Ascending aorta (tissue), 2 donors: ENCODE measurements at regions not wholly inside any gene's neighbourhood (a gene's known extent, or its start where the extent isn't known, plus 50 kb on each side); places are given as distances from the start of the nearest gene placed in this dataset.

Experiments
- DNase-seq, 2 donors: peaks; one replicate each; pipeline ENCODE4 v3.0.0-alpha.2; 2019; ENCODE audit warnings: low spot score in 2 of 2
- H3K27ac ChIP-seq, 2 donors: fragments of 200-600 bp; sonication (generic); one replicate each; pipeline ENCODE4 v1.5.1; 2016 to 2017; ENCODE audit warnings: mild to moderate bottlenecking in 1 of 2
- H3K27me3 ChIP-seq: fragments of 200-600 bp; sonication (generic); one replicate; pipeline ENCODE4 v1.5.1; 2017
- H3K36me3 ChIP-seq, 2 donors: fragments of 200-600 bp; sonication (generic); one replicate each; pipeline ENCODE4 v1.5.1; 2016
- H3K4me1 ChIP-seq, 2 donors: fragments of 200-600 bp; sonication (generic); one replicate each; pipeline ENCODE4 v1.5.1; 2016 to 2017; ENCODE audit warnings: mild to moderate bottlenecking in 1 of 2
- H3K4me3 ChIP-seq, 2 donors: fragments of 200-600 bp; sonication (generic); one replicate each; pipeline ENCODE4 v1.5.1; 2016 to 2017; ENCODE audit warnings: mild to moderate bottlenecking in 1 of 2
- H3K9me3 ChIP-seq, 2 donors: fragments of 200-600 bp; sonication (generic); one replicate each; pipeline ENCODE4 v1.5.1; 2016
- intact Hi-C: fragments of 100-400 bp; cut with DNase I; formaldehyde crosslinking; loops from one replicate; pipeline ENCODE4 v1.15.1; 2023
- TF ChIP-seq, protein P1 (sequence below), 3 experiments: fragments of 200-600 bp in 2 of 3; fragments of 450-650 bp in 1 of 3; sonication (generic) in 2 of 3; IDR thresholded peaks; one replicate each; pipeline ENCODE4 v1.5.1; 2016 to 2019; ENCODE audit warnings: antibody characterized with exemption in 3 of 3, mild to moderate bottlenecking in 1 of 3, moderate library complexity in 1 of 3

- Histone ChIP-seq H3K9me3 (no peaks in the 10 kb centered on the region), H3K27ac (no peak overlapping the region), H3K27me3 (no peaks in the 10 kb centered on the region), H3K4me3 (no peak overlapping the region), H3K36me3 (no peaks in the 10 kb centered on the region), H3K4me1 (no peaks in the 10 kb centered on the region)
- peak in 1 of 2 donors; percentile 75 for DNase-seq
- intact Hi-C loops: loop anchor here (2.0 kb wide), 1 partner anchor 443 kb away; no protein-coding TSS in a partner anchor
- TF ChIP-seq, protein P1, sequence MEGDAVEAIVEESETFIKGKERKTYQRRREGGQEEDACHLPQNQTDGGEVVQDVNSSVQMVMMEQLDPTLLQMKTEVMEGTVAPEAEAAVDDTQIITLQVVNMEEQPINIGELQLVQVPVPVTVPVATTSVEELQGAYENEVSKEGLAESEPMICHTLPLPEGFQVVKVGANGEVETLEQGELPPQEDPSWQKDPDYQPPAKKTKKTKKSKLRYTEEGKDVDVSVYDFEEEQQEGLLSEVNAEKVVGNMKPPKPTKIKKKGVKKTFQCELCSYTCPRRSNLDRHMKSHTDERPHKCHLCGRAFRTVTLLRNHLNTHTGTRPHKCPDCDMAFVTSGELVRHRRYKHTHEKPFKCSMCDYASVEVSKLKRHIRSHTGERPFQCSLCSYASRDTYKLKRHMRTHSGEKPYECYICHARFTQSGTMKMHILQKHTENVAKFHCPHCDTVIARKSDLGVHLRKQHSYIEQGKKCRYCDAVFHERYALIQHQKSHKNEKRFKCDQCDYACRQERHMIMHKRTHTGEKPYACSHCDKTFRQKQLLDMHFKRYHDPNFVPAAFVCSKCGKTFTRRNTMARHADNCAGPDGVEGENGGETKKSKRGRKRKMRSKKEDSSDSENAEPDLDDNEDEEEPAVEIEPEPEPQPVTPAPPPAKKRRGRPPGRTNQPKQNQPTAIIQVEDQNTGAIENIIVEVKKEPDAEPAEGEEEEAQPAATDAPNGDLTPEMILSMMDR (IDR thresholded peaks at IDR 0.05): peak; percentile 82 to 93 (median 92)
These were observed 163.4 kb upstream of the CIBAR2 start for GRCh38 chr16:85275533-85276249.

DNA sequence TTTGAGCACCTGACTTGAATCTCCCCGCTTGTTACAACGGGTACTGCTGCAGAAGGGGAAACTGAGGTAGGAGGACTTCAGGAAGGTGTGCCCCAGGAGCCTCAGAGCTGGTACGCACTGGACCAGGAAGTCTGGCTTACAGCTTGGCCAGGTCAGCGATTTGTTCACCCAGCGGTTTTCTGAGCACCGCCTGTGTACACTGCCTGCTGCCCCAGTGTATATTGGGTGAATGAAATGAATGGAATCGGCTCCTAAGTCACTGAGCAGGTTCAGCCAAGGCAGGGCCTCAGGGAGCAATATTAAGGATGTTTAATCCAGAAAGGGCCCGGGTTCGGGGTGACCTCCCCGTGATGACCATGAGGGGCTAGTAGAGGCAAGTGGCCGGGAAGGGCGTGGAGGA lies 164.0 kb upstream of the CIBAR2 start:
- H3K27ac ChIP-seq: no peak overlapping the region
- H3K36me3 ChIP-seq: no peaks in the 10 kb centered on the region
- intact Hi-C loops: no loop called here
- H3K27me3 ChIP-seq: no peaks in the 10 kb centered on the region
- no peaks in the 10 kb centered on the region for H3K4me1 ChIP-seq
- no peak for DNase-seq
- no peak overlapping the region for H3K4me3 ChIP-seq
- TF ChIP-seq, protein P1 (IDR thresholded peaks at IDR 0.05): no peak
- no peaks in the 10 kb centered on the region for H3K9me3 ChIP-seq

DNA sequence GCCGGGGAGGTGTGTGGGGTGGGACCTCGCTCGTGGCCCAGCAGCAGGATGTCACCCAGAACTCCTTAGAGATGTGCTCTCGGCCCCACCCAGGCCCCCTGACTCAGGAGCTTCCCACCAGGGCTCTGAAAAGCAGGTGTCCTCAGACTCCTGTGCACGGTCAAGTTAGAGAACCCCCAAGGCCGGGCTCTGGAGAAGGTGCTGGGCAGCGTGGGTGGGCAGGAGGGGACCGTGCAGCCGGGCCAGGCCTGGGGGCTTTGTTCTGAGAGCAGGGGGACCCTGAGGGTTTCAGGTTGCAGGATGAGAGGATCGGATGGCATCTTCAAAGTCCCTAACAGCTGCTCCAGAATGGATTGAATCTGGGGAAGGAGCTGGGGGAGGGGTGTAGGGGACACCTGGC lies 164.4 kb upstream of the CIBAR2 start:
- DNase-seq: no peak
- Histone ChIP-seq H3K4me1 (no peaks in the 10 kb centered on the region), H3K27ac (no peak overlapping the region), H3K27me3 (no peaks in the 10 kb centered on the region), H3K9me3 (no peaks in the 10 kb centered on the region), H3K36me3 (no peaks in the 10 kb centered on the region), H3K4me3 (no peak overlapping the region)
- TF ChIP-seq, protein P1 (IDR thresholded peaks at IDR 0.05): no peak
- intact Hi-C loops: no loop called here

DNA sequence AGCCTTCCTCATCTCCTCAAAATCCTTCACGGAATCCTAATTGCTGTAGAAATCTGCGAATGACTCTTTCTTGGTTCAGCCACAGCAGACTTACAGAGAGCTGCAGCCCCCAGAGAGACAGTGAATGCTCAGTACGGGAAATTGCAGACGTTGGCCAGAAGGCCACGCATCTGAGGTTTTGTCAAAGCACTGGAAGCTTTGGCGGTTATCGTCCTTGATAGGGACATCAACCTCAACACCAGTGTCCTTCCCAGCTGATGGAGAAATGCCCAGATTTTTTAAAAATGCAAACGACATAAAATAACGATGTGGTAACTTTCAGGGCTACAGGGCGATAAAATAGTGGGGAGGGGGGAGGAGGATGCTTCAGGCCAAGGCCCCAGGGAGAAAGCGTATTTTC lies 166.6 kb upstream of the CIBAR2 start:
- intact Hi-C loops: no loop called here
- TF ChIP-seq, protein P1 (IDR thresholded peaks at IDR 0.05): no peak

GRCh38 chr16:85279402-85279801 lies 167.1 kb upstream of the CIBAR2 start:
- intact Hi-C loops: no loop called here
- H3K27ac ChIP-seq: no peak overlapping the region
- TF ChIP-seq, protein P1 (IDR thresholded peaks at IDR 0.05): no peak
- no peaks in the 10 kb centered on the region for H3K27me3 ChIP-seq
- no peak overlapping the region for H3K4me3 ChIP-seq
- no peaks in the 10 kb centered on the region for H3K9me3 ChIP-seq
- no peaks in the 10 kb centered on the region for H3K36me3 ChIP-seq
- no peak for DNase-seq
- H3K4me1 ChIP-seq: no peaks in the 10 kb centered on the region

More for the DNA sequence above, 166.6 kb upstream of the CIBAR2 start:
- DNase-seq: no peak
- no peaks in the 10 kb centered on the region for H3K4me1 ChIP-seq
- no peak overlapping the region for H3K4me3 ChIP-seq
- H3K27me3 ChIP-seq: no peaks in the 10 kb centered on the region
- H3K36me3 ChIP-seq: no peaks in the 10 kb centered on the region
- no peaks in the 10 kb centered on the region for H3K9me3 ChIP-seq
- H3K27ac ChIP-seq: no peak overlapping the region
